CD4-positive, alpha-beta T cell treated with Interleukin-2 at 100 ng/mL for 4 hours (primary cell): ENCODE measurements at regions not wholly inside any gene's neighbourhood (a gene's known extent, or its start where the extent isn't known, plus 50 kb on each side); places are given as distances from the start of the nearest gene placed in this dataset.

ENCODE experiments used
- DNase-seq: peaks from one replicate; pipeline ENCODE4 v3.0.0-alpha.2; 2020; ENCODE audit warnings: low spot score

GRCh38 chr1:18535391-18536210 is 54.9 kb downstream of the KLHDC7A start:
- DNase-seq: no peak

- no peak for DNase-seq
Observed at GRCh38 chr1:18536356-18536755, 55.6 kb downstream of the KLHDC7A start.

- no peak for DNase-seq
Observed at GRCh38 chr1:18536915-18537314, 56.2 kb downstream of the KLHDC7A start.

- DNase-seq: no peak
Observed at GRCh38 chr1:18537386-18538306, 56.9 kb downstream of the KLHDC7A start.

- DNase-seq: no peak
Observed at GRCh38 chr1:18539171-18539570, 58.4 kb downstream of the KLHDC7A start.

- DNase-seq: no peak
Observed at GRCh38 chr1:18540136-18540765, 59.5 kb downstream of the KLHDC7A start.

- no peak for DNase-seq
Observed at GRCh38 chr1:18541046-18541795, 60.5 kb downstream of the KLHDC7A start.

- no peak for DNase-seq
Observed at GRCh38 chr1:18542351-18542750, 61.6 kb downstream of the KLHDC7A start.

GRCh38 chr1:18546026-18546425 is 65.3 kb downstream of the KLHDC7A start:
- DNase-seq: no peak

GRCh38 chr1:18547460-18547859 is 66.7 kb downstream of the KLHDC7A start:
- no peak for DNase-seq

GRCh38 chr1:18548643-18549042 is 67.9 kb downstream of the KLHDC7A start:
- no peak for DNase-seq

GRCh38 chr1:18549106-18549505 is 68.4 kb downstream of the KLHDC7A start:
- DNase-seq: no peak

GRCh38 chr1:18549906-18550305 is 69.2 kb downstream of the KLHDC7A start:
- DNase-seq: no peak

GRCh38 chr1:18552631-18553030 is 71.9 kb downstream of the KLHDC7A start:
- DNase-seq: no peak

- DNase-seq: no peak
Observed at GRCh38 chr1:18553388-18553787, 72.7 kb downstream of the KLHDC7A start.

GRCh38 chr1:18554099-18554498 is 73.4 kb downstream of the KLHDC7A start:
- DNase-seq: no peak

- DNase-seq: no peak
Observed at GRCh38 chr1:18554597-18554996, 73.9 kb downstream of the KLHDC7A start.

GRCh38 chr1:18555036-18555435 is 74.3 kb downstream of the KLHDC7A start:
- DNase-seq: no peak

- no peak for DNase-seq
Observed at GRCh38 chr1:18556364-18556763, 74.3 kb upstream of the PAX7 start.

GRCh38 chr1:18557621-18558465 is 72.8 kb upstream of the PAX7 start:
- no peak for DNase-seq

GRCh38 chr1:18560692-18561091 is 70.0 kb upstream of the PAX7 start:
- no peak for DNase-seq
